RWPE2 (cell line): ENCODE measurements at regions not wholly inside any gene's neighbourhood (a gene's known extent, or its start where the extent isn't known, plus 50 kb on each side); places are given as distances from the start of the nearest gene placed in this dataset.

ENCODE experiments used
- ATAC-seq: fragments of 200-7000 bp; cut with Tn5 transposase; 3 replicates; pipeline ENCODE4 v1.9.1; 2021; ENCODE audit warnings: low read depth
- DNase-seq: peaks from one replicate; pipeline ENCODE4 v3.0.0-alpha.2; 2020; ENCODE audit warnings: low spot score
- H3K27ac ChIP-seq: fragments of 450-650 bp; 2 replicates; pipeline ENCODE4 v1.5.1; 2017; ENCODE audit warnings: mild to moderate bottlenecking; ENCODE audit not compliant: poor library complexity, severe bottlenecking
- H3K27me3 ChIP-seq: fragments of 250-450 bp; sonication (Bioruptor Pico); 2 replicates; pipeline ENCODE4 v1.5.1; 2021; ENCODE audit warnings: mild to moderate bottlenecking, moderate library complexity; ENCODE audit not compliant: insufficient read depth, poor library complexity, severe bottlenecking
- H3K36me3 ChIP-seq: fragments of 250-450 bp; sonication (Bioruptor Pico); 2 replicates; pipeline ENCODE4 v1.5.1; 2020; ENCODE audit warnings: low read depth, mild to moderate bottlenecking, moderate library complexity
- H3K4me1 ChIP-seq: fragments of 250-450 bp; sonication (Bioruptor Pico); 2 replicates; pipeline ENCODE4 v1.5.1; 2021; ENCODE audit warnings: mild to moderate bottlenecking, moderate library complexity; ENCODE audit not compliant: insufficient read depth, poor library complexity, severe bottlenecking
- H3K4me3 ChIP-seq: fragments of 250-450 bp; sonication (Bioruptor Pico); 2 replicates; pipeline ENCODE4 v1.5.1; 2021; ENCODE audit warnings: mild to moderate bottlenecking, moderate library complexity; ENCODE audit not compliant: severe bottlenecking
- H3K9me3 ChIP-seq: fragments of 250-450 bp; sonication (Bioruptor Pico); 2 replicates; pipeline ENCODE4 v1.5.1; 2021; ENCODE audit warnings: mild to moderate bottlenecking, moderate library complexity; ENCODE audit not compliant: severe bottlenecking
- CTCF ChIP-seq: fragments of 450-650 bp; IDR thresholded peaks from one replicate; pipeline ENCODE4 v1.5.1; 2017; ENCODE audit warnings: mild to moderate bottlenecking, moderate library complexity; ENCODE audit not compliant: poor library complexity, severe bottlenecking

GRCh38 chr6:134720353-134721059, 229.4 kb downstream of the ALDH8A1 start:
- Histone ChIP-seq H3K4me3 (no peak overlapping the region), H3K9me3 (no peaks in the 10 kb centered on the region), H3K27me3 (no peaks in the 10 kb centered on the region), H3K36me3 (no peaks in the 10 kb centered on the region), H3K27ac (no peak overlapping the region), H3K4me1 (no peaks in the 10 kb centered on the region)
- no peak for ATAC-seq
- TF ChIP-seq CTCF = no peak
- DNase-seq = no peak

- ATAC-seq = no peak
- TF ChIP-seq CTCF = no peak
Measured at GRCh38 chr6:134719911-134720310, 230.0 kb downstream of the ALDH8A1 start.

GRCh38 chr6:134719286-134719685, 230.6 kb downstream of the ALDH8A1 start:
- no peak for TF ChIP-seq CTCF
- H3K27me3 ChIP-seq = no peaks in the 10 kb centered on the region
- ATAC-seq (no peak), DNase-seq (no peak)
- no peak overlapping the region for H3K4me3 ChIP-seq
- no peak overlapping the region for H3K27ac ChIP-seq
- H3K4me1 ChIP-seq = peaks cover 3% of the 10 kb centered on the region
- no peaks in the 10 kb centered on the region for H3K36me3 ChIP-seq
- H3K9me3 ChIP-seq = no peaks in the 10 kb centered on the region

More at GRCh38 chr6:134719911-134720310, 230.0 kb downstream of the ALDH8A1 start:
- Histone ChIP-seq H3K27ac (no peak overlapping the region), H3K4me3 (no peak overlapping the region), H3K27me3 (no peaks in the 10 kb centered on the region), H3K36me3 (no peaks in the 10 kb centered on the region), H3K4me1 (no peaks in the 10 kb centered on the region), H3K9me3 (no peaks in the 10 kb centered on the region)
- DNase-seq = no peak

GRCh38 chr6:134714679-134715078, 235.2 kb downstream of the ALDH8A1 start:
- no peak for ATAC-seq
- no peaks in the 10 kb centered on the region for H3K9me3 ChIP-seq
- H3K27ac ChIP-seq = no peak overlapping the region
- no peak for DNase-seq
- no peaks in the 10 kb centered on the region for H3K36me3 ChIP-seq
- no peak overlapping the region for H3K4me3 ChIP-seq
- TF ChIP-seq CTCF = no peak
- H3K4me1 ChIP-seq = peaks cover 5% of the 10 kb centered on the region
- no peaks in the 10 kb centered on the region for H3K27me3 ChIP-seq

GRCh38 chr6:134714113-134714512, 235.8 kb downstream of the ALDH8A1 start:
- ATAC-seq (no peak), DNase-seq (no peak)
- TF ChIP-seq CTCF = no peak
- Histone ChIP-seq H3K27ac (no peak overlapping the region), H3K36me3 (no peaks in the 10 kb centered on the region), H3K27me3 (no peaks in the 10 kb centered on the region), H3K4me1 (peaks cover 5% of the 10 kb centered on the region), H3K4me3 (no peak overlapping the region), H3K9me3 (no peaks in the 10 kb centered on the region)
